ENCODE measurements at regions not wholly inside any gene's neighbourhood (a gene's known extent, or its start where the extent isn't known, plus 50 kb on each side); places are given as distances from the start of the nearest gene placed in this dataset.

GRCh38 chr15:98331676-98332075, 316.7 kb upstream of the IGF1R start:
- no peak for TF ChIP-seq CTCF (IDR thresholded peaks at IDR 0.05; ENCODE audit: insufficient read depth, low read length, poor library complexity, severe bottlenecking)
- no peak for TF ChIP-seq EZH2phosphoT487 (conservative IDR thresholded peaks at IDR 0.05; ENCODE audit: low read length)
